ENCODE measurements at regions not wholly inside any gene's neighbourhood (a gene's known extent, or its start where the extent isn't known, plus 50 kb on each side); places are given as distances from the start of the nearest gene placed in this dataset.

GRCh38 chr10:64506963-64507362 is 985.8 kb downstream of the REEP3 start:
- no peak for TF ChIP-seq CTCF (IDR thresholded peaks at IDR 0.05)
- no peak for TF ChIP-seq POLR2A (IDR thresholded peaks at IDR 0.05)
